ENCODE measurements at regions not wholly inside any gene's neighbourhood (a gene's known extent, or its start where the extent isn't known, plus 50 kb on each side); places are given as distances from the start of the nearest gene placed in this dataset.
"Not testable (repeated sequence)": the region's sequence is repeated elsewhere in the genome, so short reads cannot be mapped to it uniquely, and the experiment has no call there.

DNA sequence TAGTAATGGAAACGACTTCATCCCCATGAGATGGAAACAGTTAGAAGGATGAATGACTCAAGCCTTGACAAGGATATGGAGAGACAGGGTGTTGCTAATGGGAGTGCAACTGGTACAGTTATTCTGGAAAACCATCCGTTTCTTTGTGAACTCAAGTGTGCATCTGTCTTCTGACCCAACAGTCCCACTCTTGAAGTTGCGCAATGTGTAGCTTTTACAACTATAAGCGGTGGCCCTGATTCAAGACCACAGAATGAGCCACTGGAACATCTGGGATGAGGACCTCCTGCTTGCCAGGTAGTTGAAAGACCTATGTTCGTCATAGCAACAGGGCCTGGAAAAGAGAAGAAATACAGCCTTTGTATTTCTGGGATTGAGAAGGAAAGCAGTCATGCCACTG, 115.8 kb upstream of the GMDS start:
- DNase-seq: no peak

- DNase-seq: no peak
Measured at GRCh38 chr6:2360716-2361115, 115.3 kb upstream of the GMDS start.

GRCh38 chr6:2360126-2360525, 114.7 kb upstream of the GMDS start:
- no peak for DNase-seq

DNA sequence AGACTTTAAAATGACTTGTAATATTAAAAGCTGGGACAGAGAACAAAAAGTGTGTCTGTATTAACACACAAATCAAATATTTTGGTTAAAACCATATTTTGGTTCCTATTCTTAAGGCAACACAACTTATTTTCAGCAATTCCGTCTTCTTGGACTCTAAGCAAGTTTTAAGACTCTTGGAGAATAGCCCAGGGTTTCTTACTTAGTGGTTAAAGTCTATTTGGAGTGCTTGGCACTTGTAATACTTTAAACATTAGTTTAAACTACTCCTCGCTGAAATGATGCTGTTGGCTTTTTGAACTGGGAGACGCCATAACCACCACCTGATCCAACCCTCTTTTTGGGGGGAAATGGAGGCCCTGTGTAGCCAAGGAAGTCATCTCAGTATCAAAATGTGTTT, 109.7 kb upstream of the GMDS start:
- no peak for DNase-seq

DNA sequence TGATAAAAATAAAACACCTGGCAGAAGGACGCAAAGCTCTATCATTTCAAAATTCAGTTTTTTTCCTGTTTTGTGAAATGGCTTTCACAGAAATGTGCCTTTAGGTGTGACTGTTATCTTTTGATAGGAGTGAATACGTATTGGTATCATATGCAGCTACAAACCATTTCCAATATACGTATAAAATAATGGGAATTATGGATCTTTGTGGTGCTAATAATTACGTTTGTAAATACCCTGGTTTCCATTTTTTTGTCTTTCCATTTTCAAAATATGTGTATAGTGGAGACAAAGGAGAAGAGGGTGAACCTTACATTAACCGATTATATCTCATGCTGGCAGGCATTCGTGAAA, 108.7 kb upstream of the GMDS start:
- no peak for DNase-seq

GRCh38 chr6:2353412-2354137, 108.2 kb upstream of the GMDS start:
- DNase-seq: peak in 1 of 2 experiments; percentile 8

DNA sequence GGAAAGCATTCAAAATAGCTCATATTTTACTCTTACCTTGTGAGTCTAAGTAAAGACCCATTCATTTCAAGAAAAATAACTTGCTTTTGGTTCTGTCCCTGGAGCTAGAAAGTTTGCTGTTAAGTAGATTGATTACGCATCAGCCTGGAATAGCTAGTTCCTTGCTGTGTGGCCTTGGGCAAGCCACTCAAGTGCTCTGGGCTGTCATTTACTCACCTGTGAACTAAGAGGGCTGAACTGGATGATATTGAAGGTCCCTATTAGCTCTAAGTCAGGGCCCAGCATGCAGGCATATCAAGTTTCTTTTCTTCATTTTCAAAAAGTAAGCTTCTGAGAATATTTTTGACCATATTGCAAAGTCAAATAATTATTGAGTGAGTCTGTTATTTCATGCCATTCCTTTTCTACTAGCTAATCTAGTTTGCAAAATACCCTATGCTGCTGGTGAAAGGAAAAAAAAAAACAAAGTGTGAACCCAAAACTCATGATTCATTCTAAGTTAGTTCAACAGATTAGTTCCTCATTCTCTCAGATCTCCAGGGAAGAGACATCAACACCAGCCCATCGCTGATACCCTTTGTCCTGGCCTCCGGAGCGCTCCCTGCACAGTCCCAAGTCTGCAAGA, 106.5 kb upstream of the GMDS start:
- no peak for DNase-seq

DNA sequence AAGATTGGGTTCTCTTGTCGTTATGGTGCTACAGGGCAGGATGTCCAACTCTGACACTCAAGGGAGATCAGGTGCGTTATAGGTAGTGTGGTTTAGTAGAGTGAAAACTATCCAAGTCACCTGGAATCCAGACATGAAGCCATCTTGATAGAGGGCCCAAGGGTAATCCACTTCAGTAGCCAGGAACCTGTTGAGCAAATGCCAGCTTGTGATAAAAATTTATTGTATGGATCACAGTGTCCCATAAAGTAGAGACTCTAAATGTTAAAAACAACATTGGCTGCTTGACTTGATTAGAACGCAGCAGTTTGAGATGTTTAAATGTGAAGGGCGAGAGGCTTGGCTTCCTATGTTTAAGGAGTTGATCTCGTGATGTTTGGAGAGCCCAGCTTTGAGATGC, 105.7 kb upstream of the GMDS start:
- no peak for DNase-seq

DNA sequence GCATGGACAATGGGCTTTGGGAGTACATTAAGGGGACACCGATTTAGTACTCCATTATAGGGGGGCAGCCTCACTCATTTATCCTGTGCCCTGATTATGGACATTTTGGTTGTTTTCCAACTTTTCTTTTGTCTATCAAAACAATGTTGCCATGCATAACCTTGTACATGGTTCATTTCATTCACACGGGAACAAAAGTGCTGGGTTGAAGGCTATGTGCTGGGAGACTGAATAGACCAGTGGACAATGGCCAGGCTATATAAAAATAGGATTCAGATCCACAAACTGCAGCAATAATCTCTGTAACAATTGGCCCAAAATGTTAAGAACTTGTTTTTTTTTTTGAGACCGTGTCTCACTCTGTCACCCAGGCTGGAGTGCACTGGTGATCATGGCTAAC, 100.7 kb upstream of the GMDS start:
- no peak for DNase-seq

- DNase-seq: no peak
Measured at GRCh38 chr6:2344319-2344905, 99.0 kb upstream of the GMDS start.

DNA sequence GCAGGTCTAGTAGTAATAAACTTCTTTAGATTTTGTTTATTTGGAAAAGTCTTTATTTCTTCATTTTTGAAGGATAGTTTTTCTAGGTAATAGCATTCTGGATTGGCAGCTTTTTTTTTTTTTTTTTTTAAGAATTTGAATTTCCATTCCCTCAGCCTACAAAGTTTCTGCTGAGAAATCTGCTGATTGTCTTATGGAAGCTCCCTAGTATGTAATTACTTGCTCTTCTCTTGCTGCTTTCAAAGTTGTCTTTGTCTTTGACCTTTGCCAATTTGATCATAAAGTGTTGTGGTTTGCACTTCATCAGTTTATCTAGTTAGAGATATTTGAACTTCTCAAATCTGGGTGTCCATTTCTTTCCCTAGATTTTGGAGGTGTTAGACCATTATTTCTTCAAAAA, 82.2 kb upstream of the GMDS start:
- DNase-seq: no peak

DNA sequence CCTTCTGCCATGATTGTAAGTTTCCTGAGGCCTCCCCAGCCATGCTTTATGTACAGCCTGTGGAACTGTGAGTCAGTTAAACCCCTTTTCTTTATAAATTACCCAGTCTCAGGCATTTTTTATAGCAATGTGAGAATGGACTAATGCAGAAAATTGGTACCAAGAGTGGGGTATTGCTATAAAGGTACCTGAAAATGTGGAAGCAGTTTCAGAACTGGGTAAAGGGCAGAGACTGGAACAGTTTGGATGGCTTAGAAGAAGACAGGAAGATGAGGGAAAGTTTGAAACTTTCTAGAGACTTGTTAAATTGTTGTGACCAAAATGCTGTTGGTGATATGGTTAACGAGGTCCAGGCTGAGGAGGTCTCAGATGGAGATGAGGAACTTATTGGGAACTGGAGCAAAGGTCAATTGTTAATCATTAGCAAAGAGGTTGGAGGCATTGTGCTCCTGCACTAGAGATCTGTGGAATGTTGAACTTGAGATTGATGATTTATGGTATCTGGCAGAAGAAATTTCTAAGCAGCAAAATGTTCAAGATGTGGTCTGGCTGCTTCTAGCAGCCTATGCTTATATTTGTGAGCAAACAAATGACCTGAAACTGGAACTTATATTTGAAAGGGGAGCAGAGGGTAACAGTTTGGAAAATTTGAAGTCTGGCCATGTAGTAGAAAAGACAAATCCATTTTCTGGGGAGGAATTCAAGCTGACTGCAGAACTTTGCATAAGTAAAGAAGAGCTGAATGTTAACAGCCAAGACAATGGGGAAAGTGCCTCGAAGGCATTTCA, 79.0 kb upstream of the GMDS start:
- DNase-seq: no peak

DNA sequence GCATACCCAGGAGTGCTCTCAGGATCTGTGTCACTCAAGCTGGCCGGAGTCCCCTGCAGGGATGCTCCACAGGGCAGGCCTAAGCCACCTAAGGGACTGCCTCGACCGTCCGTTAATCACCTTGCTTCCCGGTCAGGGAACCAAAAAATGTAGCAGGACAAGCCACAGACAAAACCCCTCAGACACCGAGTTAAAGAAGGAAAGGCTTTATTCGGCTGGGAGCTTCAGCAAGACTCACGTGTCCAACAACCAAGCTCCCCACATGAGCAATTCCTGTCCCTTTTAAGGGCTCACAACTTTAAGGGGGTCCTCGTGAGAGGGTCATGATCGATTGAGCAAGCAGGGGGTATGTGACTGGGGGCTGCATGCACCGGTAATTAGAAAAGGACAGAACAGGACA, 72.1 kb upstream of the GMDS start:
- not testable (repeated sequence) for DNase-seq

DNA sequence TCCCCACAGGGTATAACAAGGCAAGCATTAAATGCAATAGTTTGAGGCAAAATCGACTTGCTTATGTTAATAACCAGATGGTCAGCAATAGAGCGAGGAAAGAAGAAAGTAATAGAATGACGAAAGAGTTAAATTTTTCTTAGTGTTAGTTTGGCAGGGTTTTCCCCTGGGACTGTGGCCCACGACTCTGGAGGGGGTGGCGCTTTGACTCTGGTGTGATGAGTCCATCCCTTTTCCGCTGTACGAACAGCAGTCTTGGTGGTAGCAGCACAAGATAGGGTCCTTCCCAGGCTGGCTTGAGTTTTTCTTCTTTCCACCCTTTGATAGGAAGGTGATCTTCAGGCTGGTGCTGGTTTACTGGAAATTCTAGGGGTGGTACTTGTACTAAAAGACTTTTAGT, 69.2 kb upstream of the GMDS start:
- no peak for DNase-seq

- DNase-seq: no peak
Measured at GRCh38 chr6:2310042-2310441, 64.6 kb upstream of the GMDS start.

- no peak for DNase-seq
Measured at GRCh38 chr6:2309122-2309521, 63.7 kb upstream of the GMDS start.

DNA sequence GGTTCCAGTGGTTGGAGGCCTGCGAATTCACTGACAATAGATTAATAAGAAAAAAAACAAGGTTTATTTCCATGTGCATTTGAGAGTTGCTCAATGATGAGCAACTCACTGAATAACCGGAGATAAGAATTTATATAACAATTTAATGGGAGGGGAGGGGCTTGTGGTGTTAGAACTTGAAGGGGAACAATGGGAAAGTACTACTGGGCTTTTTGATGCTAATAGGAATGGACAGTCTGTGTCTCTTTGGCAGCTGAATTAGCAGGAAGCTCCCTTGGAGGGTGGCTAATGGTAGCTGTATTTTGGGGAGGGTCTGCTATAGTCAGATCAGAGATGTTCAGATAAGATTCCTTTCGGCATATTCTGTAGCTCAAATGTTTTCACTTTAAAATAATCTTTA, 62.4 kb upstream of the GMDS start:
- DNase-seq: no peak

GRCh38 chr6:2305951-2306350, 60.5 kb upstream of the GMDS start:
- DNase-seq: no peak

DNA sequence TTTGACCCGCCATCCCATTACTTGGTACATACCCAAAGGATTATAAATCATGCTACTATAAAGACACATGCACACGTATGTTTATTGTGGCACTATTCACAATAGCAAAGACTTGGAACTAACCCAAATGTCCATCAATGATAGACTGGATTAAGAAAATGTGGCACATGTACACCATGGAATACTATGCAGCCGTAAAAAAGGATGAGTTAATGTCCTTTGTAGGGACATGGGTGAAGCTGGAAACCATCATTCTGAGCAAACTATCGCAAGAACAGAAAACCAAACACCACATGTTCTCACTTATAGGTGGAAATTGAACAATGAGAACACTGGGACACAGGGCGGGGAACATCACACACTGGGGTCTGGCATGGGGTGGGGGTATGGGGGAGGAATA, 57.1 kb upstream of the GMDS start:
- not testable (repeated sequence) for DNase-seq

GRCh38 chr6:2296781-2297180, 51.4 kb upstream of the GMDS start:
- no peak for DNase-seq
